Karpas-422 (cell line): ENCODE measurements at regions not wholly inside any gene's neighbourhood (a gene's known extent, or its start where the extent isn't known, plus 50 kb on each side); places are given as distances from the start of the nearest gene placed in this dataset.

Experiments used
- DNase-seq: peaks from one replicate; pipeline ENCODE4 v3.0.0-alpha.2; 2015
- H2AFZ ChIP-seq: fragments of 200-600 bp; sonication (generic); 2 replicates; pipeline ENCODE4 v1.6.1; 2014; ENCODE audit warnings: antibody characterized with exemption, low read length, mixed read lengths
- H3K27ac ChIP-seq: fragments of 200-600 bp; sonication (generic); 2 replicates; pipeline ENCODE4 v1.5.1; 2014; ENCODE audit warnings: mild to moderate bottlenecking, low read length, moderate library complexity
- H3K27me3 ChIP-seq: fragments of 200-600 bp; sonication (generic); 2 replicates; pipeline ENCODE4 v1.6.1; 2014; ENCODE audit warnings: low read length, mixed read lengths
- H3K36me3 ChIP-seq: fragments of 200-600 bp; sonication (generic); 2 replicates; pipeline ENCODE4 v1.6.1; 2014; ENCODE audit warnings: low read length, mixed read lengths; ENCODE audit not compliant: insufficient read depth
- H3K4me1 ChIP-seq: fragments of 200-600 bp; sonication (generic); 2 replicates; pipeline ENCODE4 v1.6.1; 2014; ENCODE audit warnings: mild to moderate bottlenecking, low read length, mixed read lengths
- H3K4me2 ChIP-seq: fragments of 200-600 bp; sonication (generic); 2 replicates; pipeline ENCODE4 v1.6.1; 2014; ENCODE audit warnings: low read length, low read depth, mild to moderate bottlenecking; ENCODE audit not compliant: poor library complexity, severe bottlenecking
- H3K4me3 ChIP-seq: fragments of 200-600 bp; sonication (generic); 2 replicates; pipeline ENCODE4 v1.5.1; 2014; ENCODE audit warnings: mild to moderate bottlenecking, antibody characterized with exemption, low read length, mixed read lengths
- H3K79me2 ChIP-seq: fragments of 200-600 bp; sonication (generic); 2 replicates; pipeline ENCODE4 v1.6.1; 2014; ENCODE audit warnings: mild to moderate bottlenecking, low read length, mixed read lengths
- H3K9ac ChIP-seq: fragments of 200-600 bp; sonication (generic); 2 replicates; pipeline ENCODE4 v1.6.0; 2014; ENCODE audit warnings: low read length
- H3K9me2 ChIP-seq: fragments of 200-600 bp; sonication (generic), shearing (Covaris generic); replicated peaks from 2 replicates; pipeline ENCODE4 v1.6.0; 2014; ENCODE audit warnings: mild to moderate bottlenecking, low read length, moderate library complexity; ENCODE audit not compliant: insufficient read depth
- H3K9me3 ChIP-seq: fragments of 300-700, 200-600 bp; sonication (generic); 2 replicates; pipeline ENCODE4 v1.6.1; 2014; ENCODE audit warnings: low read length, mixed read lengths
- H4K20me1 ChIP-seq: fragments of 200-600 bp; sonication (generic); 2 replicates; pipeline ENCODE4 v1.6.1; 2014; ENCODE audit warnings: mild to moderate bottlenecking, antibody characterized with exemption, low read length, low read depth; ENCODE audit not compliant: insufficient read depth

- no peak overlapping the region for H3K4me2 ChIP-seq
- no peaks in the 10 kb centered on the region for H3K36me3 ChIP-seq
- no peak for DNase-seq
- H3K79me2 ChIP-seq, result no peaks in the 10 kb centered on the region
- no peaks in the 10 kb centered on the region for H3K4me1 ChIP-seq
- H4K20me1 ChIP-seq, result no peaks in the 10 kb centered on the region
- no peak overlapping the region for H2AFZ ChIP-seq
- no peaks in the 10 kb centered on the region for H3K27me3 ChIP-seq
- no peak overlapping the region for H3K4me3 ChIP-seq
- no peaks in the 10 kb centered on the region for H3K9me3 ChIP-seq
- no peak overlapping the region for H3K9ac ChIP-seq
- no peaks in the 10 kb centered on the region for H3K9me2 ChIP-seq
- H3K27ac ChIP-seq, result no peak overlapping the region
Measured at GRCh38 chr10:35749230-35749629, 107.1 kb upstream of the FZD8 start.

- Histone ChIP-seq H3K4me2 (no peak overlapping the region), H3K27ac (no peak overlapping the region), H3K9me3 (no peaks in the 10 kb centered on the region)
Measured at GRCh38 chr10:35745617-35746403, 103.7 kb upstream of the FZD8 start.

GRCh38 chr10:35743851-35744250 lies 101.8 kb upstream of the FZD8 start:
- no peaks in the 10 kb centered on the region for H3K36me3 ChIP-seq
- H3K27me3 ChIP-seq, result no peaks in the 10 kb centered on the region
- no peaks in the 10 kb centered on the region for H4K20me1 ChIP-seq
- no peak overlapping the region for H3K4me2 ChIP-seq
- no peak for DNase-seq
- H3K4me3 ChIP-seq, result no peak overlapping the region
- no peak overlapping the region for H3K9ac ChIP-seq
- H3K27ac ChIP-seq, result no peak overlapping the region
- no peak overlapping the region for H2AFZ ChIP-seq
- H3K79me2 ChIP-seq, result no peaks in the 10 kb centered on the region
- H3K9me3 ChIP-seq, result no peaks in the 10 kb centered on the region
- no peaks in the 10 kb centered on the region for H3K9me2 ChIP-seq
- no peaks in the 10 kb centered on the region for H3K4me1 ChIP-seq

More at GRCh38 chr10:35745617-35746403, 103.7 kb upstream of the FZD8 start:
- Histone ChIP-seq H4K20me1 (no peaks in the 10 kb centered on the region), H2AFZ (no peak overlapping the region), H3K4me3 (no peak overlapping the region), H3K9ac (no peak overlapping the region), H3K4me1 (no peaks in the 10 kb centered on the region), H3K9me2 (no peaks in the 10 kb centered on the region), H3K36me3 (no peaks in the 10 kb centered on the region), H3K79me2 (no peaks in the 10 kb centered on the region), H3K27me3 (no peaks in the 10 kb centered on the region)
- DNase-seq, result no peak

- no peak overlapping the region for H3K9ac ChIP-seq
- no peaks in the 10 kb centered on the region for H3K4me1 ChIP-seq
- H3K79me2 ChIP-seq, result no peaks in the 10 kb centered on the region
- H3K9me3 ChIP-seq, result no peaks in the 10 kb centered on the region
- no peak overlapping the region for H3K4me2 ChIP-seq
- no peaks in the 10 kb centered on the region for H3K27me3 ChIP-seq
- H4K20me1 ChIP-seq, result no peaks in the 10 kb centered on the region
- no peaks in the 10 kb centered on the region for H3K36me3 ChIP-seq
- H2AFZ ChIP-seq, result no peak overlapping the region
- no peak overlapping the region for H3K4me3 ChIP-seq
- no peak overlapping the region for H3K27ac ChIP-seq
- no peak for DNase-seq
- no peaks in the 10 kb centered on the region for H3K9me2 ChIP-seq
Measured at GRCh38 chr10:35743351-35743750, 101.3 kb upstream of the FZD8 start.

GRCh38 chr10:35739998-35740397 lies 97.9 kb upstream of the FZD8 start:
- Histone ChIP-seq H3K27me3 (no peaks in the 10 kb centered on the region), H3K79me2 (no peaks in the 10 kb centered on the region)

GRCh38 chr10:35735412-35735811 lies 93.3 kb upstream of the FZD8 start:
- H3K27ac ChIP-seq, result no peak overlapping the region
- no peaks in the 10 kb centered on the region for H3K4me1 ChIP-seq
- H3K9me2 ChIP-seq, result no peaks in the 10 kb centered on the region
- H3K36me3 ChIP-seq, result no peaks in the 10 kb centered on the region
- no peaks in the 10 kb centered on the region for H4K20me1 ChIP-seq
- H3K79me2 ChIP-seq, result no peaks in the 10 kb centered on the region
- no peak overlapping the region for H3K4me2 ChIP-seq
- H3K9me3 ChIP-seq, result no peaks in the 10 kb centered on the region
- DNase-seq, result no peak
- no peaks in the 10 kb centered on the region for H3K27me3 ChIP-seq
- H3K9ac ChIP-seq, result no peak overlapping the region
- no peak overlapping the region for H2AFZ ChIP-seq
- no peak overlapping the region for H3K4me3 ChIP-seq

More at GRCh38 chr10:35739998-35740397, 97.9 kb upstream of the FZD8 start:
- no peak for DNase-seq
- Histone ChIP-seq H3K9me2 (no peaks in the 10 kb centered on the region), H2AFZ (no peak overlapping the region), H3K4me1 (no peaks in the 10 kb centered on the region), H3K27ac (no peak overlapping the region), H3K9ac (no peak overlapping the region), H3K36me3 (no peaks in the 10 kb centered on the region), H3K4me2 (no peak overlapping the region), H4K20me1 (no peaks in the 10 kb centered on the region), H3K9me3 (no peaks in the 10 kb centered on the region), H3K4me3 (no peak overlapping the region)

- Histone ChIP-seq H3K27ac (no peak overlapping the region), H3K9me3 (no peaks in the 10 kb centered on the region), H3K9me2 (no peaks in the 10 kb centered on the region), H3K4me3 (no peak overlapping the region), H3K79me2 (no peaks in the 10 kb centered on the region), H3K4me1 (no peaks in the 10 kb centered on the region), H3K9ac (no peak overlapping the region), H3K36me3 (no peaks in the 10 kb centered on the region), H3K27me3 (no peaks in the 10 kb centered on the region), H2AFZ (no peak overlapping the region), H3K4me2 (no peak overlapping the region), H4K20me1 (no peaks in the 10 kb centered on the region)
- DNase-seq, result no peak
Measured at GRCh38 chr10:35731828-35732227, 89.7 kb upstream of the FZD8 start.

GRCh38 chr10:35728341-35728740 lies 86.2 kb upstream of the FZD8 start:
- no peak overlapping the region for H3K4me3 ChIP-seq
- no peak overlapping the region for H3K9ac ChIP-seq
- no peak for DNase-seq
- no peaks in the 10 kb centered on the region for H3K36me3 ChIP-seq
- no peaks in the 10 kb centered on the region for H3K9me3 ChIP-seq
- no peak overlapping the region for H2AFZ ChIP-seq
- no peaks in the 10 kb centered on the region for H3K9me2 ChIP-seq
- H3K4me1 ChIP-seq, result no peaks in the 10 kb centered on the region
- no peaks in the 10 kb centered on the region for H4K20me1 ChIP-seq
- no peaks in the 10 kb centered on the region for H3K79me2 ChIP-seq
- H3K27ac ChIP-seq, result no peak overlapping the region
- H3K4me2 ChIP-seq, result no peak overlapping the region
- H3K27me3 ChIP-seq, result no peaks in the 10 kb centered on the region
